Astrocyte (in vitro differentiated cells and primary cell): ENCODE measurements at regions not wholly inside any gene's neighbourhood (a gene's known extent, or its start where the extent isn't known, plus 50 kb on each side); places are given as distances from the start of the nearest gene placed in this dataset.

Experiments
- DNase-seq: peaks from one replicate; pipeline ENCODE4 v3.0.0-alpha.2; 2010; ENCODE audit warnings: low read depth
- FAIRE-seq: peaks from 2 replicates; lab custom pipeline; 2011; peaks lifted over from hg19 to GRCh38; lab: Jason Lieb, UNC
- H2AFZ ChIP-seq: 2 replicates; pipeline ENCODE4 v1.6.0; 2012; ENCODE audit warnings: low read depth, low read length, inconsistent platforms
- H3K27ac ChIP-seq: 2 replicates; pipeline ENCODE4 v1.5.1; 2011; ENCODE audit warnings: low read depth, low read length, inconsistent platforms
- H3K27me3 ChIP-seq: 2 replicates; pipeline ENCODE4 v1.6.0; 2011; ENCODE audit warnings: low read length, inconsistent platforms; ENCODE audit not compliant: insufficient read depth
- H3K36me3 ChIP-seq: 2 replicates; pipeline ENCODE4 v1.5.1; 2011; ENCODE audit warnings: low read length, inconsistent platforms; ENCODE audit not compliant: insufficient read depth
- H3K4me1 ChIP-seq: 2 replicates; pipeline ENCODE4 v1.5.1; 2011; ENCODE audit warnings: low read length, inconsistent platforms; ENCODE audit not compliant: insufficient read depth
- H3K4me2 ChIP-seq: 2 replicates; pipeline ENCODE4 v1.6.0; 2012; ENCODE audit warnings: low read length, inconsistent platforms
- H3K4me3 ChIP-seq: 2 replicates; pipeline ENCODE4 v1.5.1; 2011; ENCODE audit warnings: low read depth, mild to moderate bottlenecking, low read length, inconsistent platforms; ENCODE audit not compliant: insufficient read depth
- H3K79me2 ChIP-seq: 2 replicates; pipeline ENCODE4 v1.6.0; 2012; ENCODE audit warnings: mild to moderate bottlenecking, low read length, inconsistent platforms; ENCODE audit not compliant: insufficient read depth
- H3K9ac ChIP-seq: 2 replicates; pipeline ENCODE4 v1.6.0; 2012; ENCODE audit warnings: mild to moderate bottlenecking, low read length, inconsistent platforms
- H3K9me3 ChIP-seq: 2 replicates; pipeline ENCODE4 v1.5.1; 2012; ENCODE audit warnings: low read depth, mild to moderate bottlenecking, low read length, inconsistent platforms; ENCODE audit not compliant: insufficient read depth
- H4K20me1 ChIP-seq: 2 replicates; pipeline ENCODE4 v1.6.0; 2012; ENCODE audit warnings: low read length, inconsistent platforms; ENCODE audit not compliant: insufficient read depth
- H3K27ac Mint-ChIP-seq: one replicate; pipeline ENCODE4 v1.8.0; 2021; ENCODE audit warnings: mild to moderate bottlenecking, mixed read lengths; ENCODE audit not compliant: unreplicated experiment
- H3K27me3 Mint-ChIP-seq: one replicate; pipeline ENCODE4 v1.8.0; 2021; ENCODE audit warnings: low read depth, mixed read lengths; ENCODE audit not compliant: unreplicated experiment
- H3K36me3 Mint-ChIP-seq: one replicate; pipeline ENCODE4 v1.8.0; 2021; ENCODE audit warnings: low read depth, mixed read lengths; ENCODE audit not compliant: unreplicated experiment
- H3K4me1 Mint-ChIP-seq: one replicate; pipeline ENCODE4 v1.8.0; 2021; ENCODE audit warnings: low read depth, mixed read lengths; ENCODE audit not compliant: unreplicated experiment
- H3K4me3 Mint-ChIP-seq: one replicate; pipeline ENCODE4 v1.8.0; 2021; ENCODE audit warnings: mild to moderate bottlenecking, moderate library complexity, mixed read lengths; ENCODE audit not compliant: unreplicated experiment
- H3K9me3 Mint-ChIP-seq: one replicate; pipeline ENCODE4 v1.8.0; 2021; ENCODE audit warnings: mild to moderate bottlenecking, mixed read lengths; ENCODE audit not compliant: unreplicated experiment
- EZH2 ChIP-seq: IDR thresholded peaks from 2 replicates; pipeline ENCODE4 v1.6.1; 2012; ENCODE audit warnings: mild to moderate bottlenecking, low read length, inconsistent platforms; ENCODE audit not compliant: insufficient read depth
- TF ChIP-seq, protein P1 (sequence below): IDR thresholded peaks from 2 replicates; pipeline ENCODE4 v1.5.1; 2011; ENCODE audit warnings: low read depth, mild to moderate bottlenecking, inconsistent platforms, low read length, moderate library complexity; ENCODE audit not compliant: insufficient read depth

GRCh38 chr5:93017849-93018248 lies 563.2 kb downstream of the NR2F1-AS1 start:
- Histone ChIP-seq H3K4me3 (no peak overlapping the region), H3K36me3 (no peaks in the 10 kb centered on the region), H2AFZ (no peak overlapping the region), H3K4me1 (peaks cover 5% of the 10 kb centered on the region), H3K9ac (no peak overlapping the region), H3K27ac (no peak overlapping the region), H3K27me3 (no peaks in the 10 kb centered on the region), H3K9me3 (no peaks in the 10 kb centered on the region), H3K79me2 (no peaks in the 10 kb centered on the region), H3K4me2 (peak overlapping the region; percentile 8), H4K20me1 (no peaks in the 10 kb centered on the region)
- no peaks in the 10 kb centered on the region for H3K36me3 Mint-ChIP-seq
- TF ChIP-seq, protein P1, sequence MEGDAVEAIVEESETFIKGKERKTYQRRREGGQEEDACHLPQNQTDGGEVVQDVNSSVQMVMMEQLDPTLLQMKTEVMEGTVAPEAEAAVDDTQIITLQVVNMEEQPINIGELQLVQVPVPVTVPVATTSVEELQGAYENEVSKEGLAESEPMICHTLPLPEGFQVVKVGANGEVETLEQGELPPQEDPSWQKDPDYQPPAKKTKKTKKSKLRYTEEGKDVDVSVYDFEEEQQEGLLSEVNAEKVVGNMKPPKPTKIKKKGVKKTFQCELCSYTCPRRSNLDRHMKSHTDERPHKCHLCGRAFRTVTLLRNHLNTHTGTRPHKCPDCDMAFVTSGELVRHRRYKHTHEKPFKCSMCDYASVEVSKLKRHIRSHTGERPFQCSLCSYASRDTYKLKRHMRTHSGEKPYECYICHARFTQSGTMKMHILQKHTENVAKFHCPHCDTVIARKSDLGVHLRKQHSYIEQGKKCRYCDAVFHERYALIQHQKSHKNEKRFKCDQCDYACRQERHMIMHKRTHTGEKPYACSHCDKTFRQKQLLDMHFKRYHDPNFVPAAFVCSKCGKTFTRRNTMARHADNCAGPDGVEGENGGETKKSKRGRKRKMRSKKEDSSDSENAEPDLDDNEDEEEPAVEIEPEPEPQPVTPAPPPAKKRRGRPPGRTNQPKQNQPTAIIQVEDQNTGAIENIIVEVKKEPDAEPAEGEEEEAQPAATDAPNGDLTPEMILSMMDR: no peak
- no peak for TF ChIP-seq EZH2
- DNase-seq: peak; percentile 84
- peak; percentile 37 for FAIRE-seq
- no peaks in the 10 kb centered on the region for H3K9me3 Mint-ChIP-seq
- H3K4me3 Mint-ChIP-seq: no peak overlapping the region
- H3K27ac Mint-ChIP-seq: no peak overlapping the region
- peaks cover 5% of the 10 kb centered on the region for H3K4me1 Mint-ChIP-seq
- H3K27me3 Mint-ChIP-seq: no peaks in the 10 kb centered on the region

DNA sequence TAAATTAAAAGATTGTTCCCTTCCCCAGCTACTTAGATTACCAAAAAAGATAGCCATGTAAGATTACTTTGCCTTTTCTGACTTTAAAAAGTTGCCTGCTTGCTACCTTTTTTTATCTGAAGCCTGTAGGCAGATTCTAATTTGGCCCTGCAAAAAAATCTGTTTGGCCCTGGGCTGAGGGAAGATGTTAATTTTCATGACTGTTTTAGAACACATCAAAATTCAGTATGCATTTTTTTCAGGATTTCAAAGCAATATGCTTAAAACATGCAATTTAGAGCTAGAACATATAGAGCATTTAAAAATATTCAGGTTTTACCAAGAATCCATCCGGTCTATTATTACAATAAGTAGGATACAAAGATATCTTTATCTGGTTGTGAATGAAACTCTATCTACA lies 563.6 kb downstream of the NR2F1-AS1 start:
- Histone ChIP-seq H3K4me3 (no peak overlapping the region), H4K20me1 (no peaks in the 10 kb centered on the region), H3K4me2 (no peak overlapping the region), H3K4me1 (peaks cover 5% of the 10 kb centered on the region), H3K27me3 (no peaks in the 10 kb centered on the region), H2AFZ (no peak overlapping the region), H3K9ac (no peak overlapping the region), H3K27ac (no peak overlapping the region), H3K9me3 (no peaks in the 10 kb centered on the region), H3K36me3 (no peaks in the 10 kb centered on the region), H3K79me2 (no peaks in the 10 kb centered on the region)
- FAIRE-seq (no peak), DNase-seq (no peak)
- Mint-ChIP-seq H3K36me3 (no peaks in the 10 kb centered on the region), H3K9me3 (no peaks in the 10 kb centered on the region), H3K4me3 (no peak overlapping the region), H3K4me1 (peaks cover 5% of the 10 kb centered on the region), H3K27ac (no peak overlapping the region), H3K27me3 (no peaks in the 10 kb centered on the region)
- TF ChIP-seq EZH2: no peak

DNA sequence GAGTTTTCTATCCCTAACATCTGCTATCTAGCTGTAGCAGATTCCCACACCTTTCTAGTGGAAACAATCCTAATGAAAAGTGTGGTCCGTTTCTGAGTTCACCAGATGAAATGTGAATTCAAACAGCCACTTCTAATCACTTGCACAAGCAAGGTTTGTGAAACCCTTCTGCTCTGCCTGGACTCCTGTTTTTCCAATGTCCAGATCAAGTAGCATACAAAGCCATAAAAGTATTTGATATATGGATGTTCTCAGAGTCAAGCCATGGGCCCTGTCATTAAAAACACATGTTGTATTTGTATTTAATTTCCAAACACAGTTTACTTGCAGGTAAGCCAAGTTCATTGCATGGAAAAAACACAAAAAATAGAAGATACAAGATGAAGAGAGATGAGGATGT lies 570.4 kb downstream of the NR2F1-AS1 start:
- no peak overlapping the region for H3K9ac ChIP-seq
- TF ChIP-seq EZH2: no peak
- TF ChIP-seq, protein P1: no peak
- Mint-ChIP-seq H3K36me3 (no peaks in the 10 kb centered on the region), H3K9me3 (no peaks in the 10 kb centered on the region), H3K27ac (no peak overlapping the region), H3K4me1 (no peaks in the 10 kb centered on the region), H3K27me3 (no peaks in the 10 kb centered on the region), H3K4me3 (no peak overlapping the region)
- no peak overlapping the region for H3K4me3 ChIP-seq
- no peak for FAIRE-seq
- H3K4me2 ChIP-seq: no peak overlapping the region
- no peaks in the 10 kb centered on the region for H3K27me3 ChIP-seq
- no peaks in the 10 kb centered on the region for H3K36me3 ChIP-seq
- no peaks in the 10 kb centered on the region for H3K4me1 ChIP-seq
- no peak overlapping the region for H2AFZ ChIP-seq
- no peak for DNase-seq
- no peaks in the 10 kb centered on the region for H4K20me1 ChIP-seq
- H3K79me2 ChIP-seq: no peaks in the 10 kb centered on the region
- H3K27ac ChIP-seq: no peak overlapping the region
- H3K9me3 ChIP-seq: no peaks in the 10 kb centered on the region
